H1 (cell line): ENCODE measurements at regions not wholly inside any gene's neighbourhood (a gene's known extent, or its start where the extent isn't known, plus 50 kb on each side); places are given as distances from the start of the nearest gene placed in this dataset.

Source experiments
- CTCF ChIA-PET: fragments of 300-600 bp; sonication (Branson Sonifier 250); formaldehyde crosslinking; loops from one replicate; lab custom pipeline; 2021; ENCODE audit not compliant: partially characterized antibody; lab: Charles Lee
- POLR2A ChIA-PET: fragments of 300-600 bp; sonication (Branson Sonifier 250); formaldehyde crosslinking; loops from one replicate; lab custom pipeline; 2021; ENCODE audit warnings: inconsistent platforms; ENCODE audit not compliant: partially characterized antibody; lab: Charles Lee
- DNase-seq, 2 experiments: peaks; one replicate each; pipeline versions ENCODE4 v3.0.0 to v3.0.0-alpha.2; 2010 to 2022; ENCODE audit warnings: low spot score in 2 of 2, low read depth in 1 of 2, mixed read lengths in 1 of 2
- FAIRE-seq: peaks from 2 replicates; lab custom pipeline; 2011; peaks lifted over from hg19 to GRCh38; lab: Jason Lieb, UNC
- H2AFZ ChIP-seq: 2 replicates; pipeline ENCODE4 v1.8.1; 2012; ENCODE audit warnings: low read length, inconsistent platforms
- H2AK5ac ChIP-seq: 2 replicates; pipeline ENCODE4 v1.6.1; 2013; ENCODE audit warnings: low read depth, low read length
- H2BK120ac ChIP-seq: replicated peaks from 2 replicates; pipeline ENCODE3; 2013; ENCODE audit warnings: low read depth, low read length, inconsistent platforms
- H2BK12ac ChIP-seq: 2 replicates; pipeline ENCODE4 v1.6.1; 2013; ENCODE audit warnings: low read depth, low read length
- H2BK15ac ChIP-seq: 2 replicates; pipeline ENCODE4 v1.6.1; 2013; ENCODE audit warnings: low read length
- H2BK20ac ChIP-seq: 2 replicates; pipeline ENCODE4 v1.6.1; 2013; ENCODE audit warnings: low read length
- H2BK5ac ChIP-seq: 2 replicates; pipeline ENCODE4 v1.6.1; 2013; ENCODE audit warnings: low read depth, low read length
- H3K14ac ChIP-seq: 2 replicates; pipeline ENCODE4 v1.6.1; 2013; ENCODE audit warnings: inconsistent platforms; ENCODE audit not compliant: insufficient read length
- H3K18ac ChIP-seq: 2 replicates; pipeline ENCODE4 v1.6.1; 2013; ENCODE audit warnings: low read length; ENCODE audit errors: extremely low read depth
- H3K23ac ChIP-seq: 2 replicates; pipeline ENCODE4 v1.6.1; 2013; ENCODE audit warnings: inconsistent platforms; ENCODE audit not compliant: insufficient read length
- H3K23me2 ChIP-seq: 2 replicates; pipeline ENCODE4 v1.6.1; 2013; ENCODE audit warnings: low read depth, low read length
- H3K27ac ChIP-seq: 2 replicates; pipeline ENCODE4 v1.6.1; 2011; ENCODE audit warnings: low read depth, low read length, inconsistent platforms
- H3K27me3 ChIP-seq, 4 experiments: replicated peaks in 1 of 4; 1 replicate in 1 of 4; 2 replicates in 3 of 4; pipeline versions ENCODE4 v1.6.1 to v1.8.1; 2011 to 2013; ENCODE audit warnings: low read length in 3 of 4, mild to moderate bottlenecking in 3 of 4, inconsistent platforms in 2 of 4, mixed read lengths in 2 of 4, moderate library complexity in 1 of 4; ENCODE audit not compliant: control insufficient read depth in 3 of 4, insufficient read depth in 3 of 4; ENCODE audit errors: extremely low read depth in 1 of 4
- H3K36me3 ChIP-seq, 4 experiments: 2 replicates each; pipeline versions ENCODE4 v1.6.1 to v1.8.1; 2011 to 2013; ENCODE audit warnings: mild to moderate bottlenecking in 4 of 4, low read length in 3 of 4, moderate library complexity in 2 of 4, control low read depth in 1 of 4, inconsistent platforms in 1 of 4; ENCODE audit not compliant: insufficient read depth in 4 of 4, control insufficient read depth in 2 of 4
- H3K4ac ChIP-seq: replicated peaks from 2 replicates; pipeline ENCODE3; 2013; ENCODE audit warnings: low read length, low read depth, mixed read lengths, inconsistent platforms; ENCODE audit not compliant: insufficient read length
- H3K4me1 ChIP-seq, 4 experiments: replicated peaks in 1 of 4; 1 replicate in 1 of 4; 2 replicates in 3 of 4; pipeline versions ENCODE4 v1.6.1 to v1.8.1; 2011 to 2013; ENCODE audit warnings: low read length in 3 of 4, inconsistent platforms in 2 of 4, mixed read lengths in 1 of 4; ENCODE audit not compliant: insufficient read depth in 4 of 4, control insufficient read depth in 3 of 4
- H3K4me2 ChIP-seq, 2 experiments: 2 replicates each; pipeline versions ENCODE4 v1.6.1 to v1.8.1; 2011 to 2013; ENCODE audit warnings: low read depth in 2 of 2, low read length in 2 of 2, control low read depth in 1 of 2, inconsistent platforms in 1 of 2, mild to moderate bottlenecking in 1 of 2; ENCODE audit not compliant: insufficient read depth in 1 of 2
- H3K4me3 ChIP-seq, 4 experiments: fragments of 200-600, 300-600 bp in 1 of 4; sonication (generic), shearing (Covaris generic), sonication (Bioruptor Twin) in 1 of 4; 2 replicates each; pipeline versions ENCODE4 v1.5.1 to v1.8.1; 2011 to 2016; ENCODE audit warnings: low read length in 4 of 4, low read depth in 3 of 4, control low read depth in 2 of 4, inconsistent platforms in 2 of 4, mild to moderate bottlenecking in 2 of 4, mixed read lengths in 1 of 4, moderate library complexity in 1 of 4; ENCODE audit not compliant: insufficient read depth in 2 of 4; ENCODE audit errors: extremely low read depth in 1 of 4
- H3K56ac ChIP-seq: replicated peaks from 2 replicates; pipeline ENCODE3; 2013; ENCODE audit warnings: low read depth, mild to moderate bottlenecking, mixed read lengths, low read length, inconsistent platforms; ENCODE audit not compliant: insufficient read length
- H3K79me1 ChIP-seq: 2 replicates; pipeline ENCODE4 v1.6.1; 2013; ENCODE audit warnings: low read depth, low read length, control low read depth
- H3K79me2 ChIP-seq, 2 experiments: 2 replicates each; pipeline versions ENCODE4 v1.6.1 to v1.8.1; 2012 to 2013; ENCODE audit warnings: low read length in 2 of 2, mild to moderate bottlenecking in 2 of 2, inconsistent platforms in 1 of 2; ENCODE audit not compliant: insufficient read depth in 2 of 2, control insufficient read depth in 1 of 2
- H3K9ac ChIP-seq, 4 experiments: replicated peaks in 1 of 4; 1 replicate in 1 of 4; 2 replicates in 3 of 4; pipeline versions ENCODE4 v1.6.1 to v1.8.1; 2011 to 2013; ENCODE audit warnings: low read depth in 3 of 4, low read length in 3 of 4, control low read depth in 2 of 4, mild to moderate bottlenecking in 2 of 4, moderate library complexity in 2 of 4, inconsistent platforms in 1 of 4; ENCODE audit errors: extremely low read depth in 1 of 4
- H3K9me3 ChIP-seq, 2 experiments: 2 replicates each; pipeline versions ENCODE4 v1.6.1 to v1.8.1; 2012 to 2013; ENCODE audit warnings: mild to moderate bottlenecking in 2 of 2, moderate library complexity in 2 of 2, control low read depth in 1 of 2, inconsistent platforms in 1 of 2, low read depth in 1 of 2, low read length in 1 of 2, mixed read lengths in 1 of 2; ENCODE audit not compliant: insufficient read depth in 2 of 2
- H4K20me1 ChIP-seq, 2 experiments: replicated peaks in 1 of 2; 2 replicates each; pipeline versions ENCODE3 to v1.8.1; 2011 to 2013; ENCODE audit warnings: inconsistent platforms in 2 of 2, low read length in 2 of 2, mild to moderate bottlenecking in 1 of 2; ENCODE audit not compliant: insufficient read depth in 2 of 2, control insufficient read depth in 1 of 2
- H4K5ac ChIP-seq: 2 replicates; pipeline ENCODE4 v1.6.1; 2013; ENCODE audit warnings: low read length, low read depth, mixed read lengths, inconsistent platforms; ENCODE audit not compliant: insufficient read length
- H4K8ac ChIP-seq: 2 replicates; pipeline ENCODE4 v1.8.0; 2013; ENCODE audit warnings: mild to moderate bottlenecking, moderate library complexity, low read length, inconsistent platforms; ENCODE audit not compliant: insufficient read depth; ENCODE audit errors: extremely low read depth
- H4K91ac ChIP-seq: replicated peaks from 2 replicates; pipeline ENCODE3; 2013; ENCODE audit warnings: low read length, mixed read lengths, inconsistent platforms; ENCODE audit not compliant: insufficient read length
- ASH2L ChIP-seq: fragments of 200-600, 300-600 bp; sonication (generic); IDR thresholded peaks from one replicate; pipeline ENCODE4 v1.7.1; 2017; ENCODE audit warnings: low read length
- CHD1 ChIP-seq: IDR thresholded peaks from 2 replicates; pipeline ENCODE4 v1.6.1; 2012; ENCODE audit warnings: low read depth, low read length, improper control_type of control experiment
- EGR1 ChIP-seq: IDR thresholded peaks from 2 replicates; pipeline ENCODE4 v1.6.1; 2011; ENCODE audit warnings: low read depth, low read length, borderline replicate concordance
- HDAC2 ChIP-seq, 2 experiments: fragments of 300-600 bp in 1 of 2; sonication (generic) in 1 of 2; IDR thresholded peaks; 2 replicates each; pipeline ENCODE4 v1.6.1; 2011 to 2012; ENCODE audit warnings: low read depth in 2 of 2, low read length in 2 of 2, mild to moderate bottlenecking in 2 of 2, moderate library complexity in 2 of 2, borderline replicate concordance in 1 of 2, inconsistent platforms in 1 of 2
- HDAC6 ChIP-seq: IDR thresholded peaks from one replicate; pipeline ENCODE4 v1.7.1; 2012; ENCODE audit warnings: low read depth, mild to moderate bottlenecking, inconsistent platforms, low read length, moderate library complexity
- PHF8 ChIP-seq: fragments of 200-600 bp; sonication (generic); conservative IDR thresholded peaks from 2 replicates; pipeline ENCODE4 v1.7.1; 2012; ENCODE audit warnings: low read depth, mild to moderate bottlenecking, inconsistent platforms, low read length, moderate library complexity
- RXRA ChIP-seq: IDR thresholded peaks from 2 replicates; pipeline ENCODE4 v1.6.1; 2011; ENCODE audit warnings: low read depth, mild to moderate bottlenecking, low read length, moderate library complexity; ENCODE audit not compliant: insufficient read depth
- SUZ12 ChIP-seq: fragments of 200-600 bp; sonication (generic); IDR thresholded peaks from 2 replicates; pipeline ENCODE4 v1.6.1; 2012; ENCODE audit warnings: mild to moderate bottlenecking, inconsistent platforms, low read length, moderate library complexity, mixed read lengths
- TBP ChIP-seq: IDR thresholded peaks from 2 replicates; pipeline ENCODE4 v1.6.1; 2011; ENCODE audit warnings: low read depth, low read length, improper control_type of control experiment
- TEAD4 ChIP-seq: IDR thresholded peaks from 2 replicates; pipeline ENCODE4 v1.6.1; 2012; ENCODE audit warnings: low read depth, low read length, inconsistent platforms, mixed read lengths
- YY1 ChIP-seq: IDR thresholded peaks from 2 replicates; pipeline ENCODE4 v1.6.1; 2011; ENCODE audit warnings: low read depth, mild to moderate bottlenecking, low read length
- WGBS, 2 experiments: shearing (Covaris generic) in 1 of 2; methylation state at CpG; one replicate each; pipeline versions ENCODE4 v1.1.6 to v1.1.7; 2013 to 2015; ENCODE audit warnings: low lambda C conversion rate in 2 of 2, mixed read lengths in 2 of 2, inconsistent platforms in 1 of 2, low coverage in 1 of 2, missing lambda C conversion rate in 1 of 2; ENCODE audit not compliant: insufficient replicate concordance in 2 of 2, insufficient coverage in 1 of 2, insufficient read length in 1 of 2; ENCODE audit errors: extremely low coverage in 1 of 2, missing lambda C conversion rate in 1 of 2; 5-methylcytosine and 5-hydroxymethylcytosine counted together

- Histone ChIP-seq H4K91ac (no peak overlapping the region), H3K27ac (no peak overlapping the region), H3K79me1 (no peaks in the 10 kb centered on the region), H4K5ac (no peak overlapping the region), H2BK120ac (no peak overlapping the region), H3K18ac (no peak overlapping the region), H2AK5ac (no peak overlapping the region), H3K27me3 (no peaks in the 10 kb centered on the region), H3K36me3 (no peaks in the 10 kb centered on the region), H2BK12ac (no peak overlapping the region), H3K4me3 (no peak overlapping the region), H3K23me2 (no peaks in the 10 kb centered on the region), H4K20me1 (no peaks in the 10 kb centered on the region), H3K56ac (no peak overlapping the region), H3K23ac (no peak overlapping the region), H3K14ac (no peak overlapping the region), H3K9me3 (no peaks in the 10 kb centered on the region), H4K8ac (no peak overlapping the region), H2AFZ (no peak overlapping the region), H2BK15ac (no peak overlapping the region), H2BK20ac (no peak overlapping the region), H3K79me2 (no peaks in the 10 kb centered on the region), H3K4me1 (no peaks in the 10 kb centered on the region), H3K4ac (no peak overlapping the region), H2BK5ac (no peak overlapping the region), H3K4me2 (no peak overlapping the region), H3K9ac (no peak overlapping the region)
- FAIRE-seq (no peak), DNase-seq (no peak)
- POLR2A ChIA-PET: no interaction called here
- CTCF ChIA-PET: no interaction called here
- 85% methylated on average over 3 of the region's 3 CpGs; no CpG with 5 or more reads in 1 of the 2 experiments for WGBS, 2 experiments
- TF ChIP-seq RXRA: no peak
- no peak for TF ChIP-seq TEAD4
- TF ChIP-seq CHD1: no peak
- no peak for TF ChIP-seq HDAC6
- TF ChIP-seq ASH2L: no peak
- no peak for TF ChIP-seq YY1
- TF ChIP-seq EGR1: no peak
- TF ChIP-seq SUZ12: no peak
- TF ChIP-seq HDAC2 (IDR thresholded peaks at IDR 0.05; ENCODE audit: borderline replicate concordance in 1 of 2, low read depth in 2 of 2, low read length in 2 of 2): no peak
- no peak for TF ChIP-seq PHF8
- no peak for TF ChIP-seq TBP
These were observed 310.6 kb upstream of the MIR17HG start for GRCh38 chr13:91036886-91037285.
